ENCODE measurements at regions not wholly inside any gene's neighbourhood (a gene's known extent, or its start where the extent isn't known, plus 50 kb on each side); places are given as distances from the start of the nearest gene placed in this dataset.
"Not testable (repeated sequence)": the region's sequence is repeated elsewhere in the genome, so short reads cannot be mapped to it uniquely, and the experiment has no call there.

- DNase-seq (ENCODE audit: low read depth), result no peak
These were observed 50.3 kb downstream of the GASK1B start for GRCh38 chr4:158122501-158122900.

DNA sequence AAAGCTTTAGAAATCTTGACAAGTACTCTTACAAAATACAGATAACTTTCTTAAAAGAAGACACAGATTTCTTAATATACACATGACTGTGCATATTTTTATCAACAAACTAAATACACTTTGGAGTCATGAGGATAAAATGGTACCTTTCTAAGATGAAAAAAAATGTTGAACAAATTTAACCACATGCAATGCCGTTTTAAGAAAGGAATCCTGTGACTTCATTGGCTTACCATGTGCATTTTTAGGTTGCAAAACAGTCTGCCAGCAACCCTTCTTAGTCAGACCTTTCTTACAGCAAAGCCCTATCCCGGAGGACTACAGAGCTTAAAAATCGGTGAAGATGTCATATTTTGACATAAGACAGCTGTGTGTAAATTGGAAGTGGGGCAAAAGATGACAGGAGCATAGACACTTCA lies 51.7 kb downstream of the GASK1B start:
- DNase-seq (ENCODE audit: low read depth), result no peak

DNA sequence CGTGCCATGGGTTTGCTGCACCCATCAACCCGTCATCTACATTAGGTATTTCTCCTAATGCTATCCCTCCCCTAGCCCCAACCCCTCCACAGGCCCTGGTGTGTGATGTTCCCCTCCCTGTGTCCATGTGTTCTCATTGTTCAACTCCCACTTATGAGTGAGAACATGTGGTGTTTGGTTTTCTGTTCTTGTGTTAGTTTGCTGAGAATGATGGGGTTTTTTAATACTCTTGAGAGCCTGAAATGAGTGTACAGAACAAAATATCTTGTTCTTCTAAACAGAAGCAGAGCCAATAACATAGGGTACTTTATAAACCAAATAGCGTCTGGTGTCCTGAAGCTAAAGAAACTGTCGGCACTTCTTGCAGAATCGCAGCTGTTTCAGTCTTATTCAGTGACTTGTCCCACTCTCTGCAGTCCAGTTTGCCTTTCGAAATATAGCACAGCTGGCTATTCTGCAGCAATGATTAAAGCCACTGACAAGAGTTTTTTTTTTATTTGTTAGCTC lies 52.1 kb downstream of the GASK1B start:
- DNase-seq (ENCODE audit: low read depth), result not testable (repeated sequence)

GRCh38 chr4:158112611-158113010 lies 60.2 kb downstream of the GASK1B start:
- no peak for DNase-seq (ENCODE audit: low read depth)

GRCh38 chr4:158111241-158111640 lies 61.6 kb downstream of the GASK1B start:
- no peak for DNase-seq (ENCODE audit: low read depth)

DNA sequence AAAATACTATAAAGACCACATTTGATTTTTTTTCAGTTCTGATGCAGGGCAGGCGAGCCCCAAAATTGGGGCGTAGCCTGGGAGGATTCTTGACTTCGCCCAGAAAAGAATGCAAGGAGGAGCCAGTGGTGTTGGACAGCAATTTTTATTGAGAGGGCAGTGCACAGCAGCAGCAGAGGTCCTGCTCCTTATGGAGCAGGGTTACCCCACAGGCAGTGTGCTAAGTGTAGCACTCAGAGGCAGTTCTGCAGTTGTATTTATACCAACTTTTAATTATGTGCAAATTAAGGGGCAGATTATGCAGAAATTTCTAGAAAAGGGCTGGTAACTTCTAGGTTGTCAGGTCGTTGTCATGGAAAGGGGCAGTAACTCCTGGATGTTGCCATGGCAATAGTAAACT lies 69.9 kb downstream of the GASK1B start:
- DNase-seq (ENCODE audit: low read depth), result no peak

DNA sequence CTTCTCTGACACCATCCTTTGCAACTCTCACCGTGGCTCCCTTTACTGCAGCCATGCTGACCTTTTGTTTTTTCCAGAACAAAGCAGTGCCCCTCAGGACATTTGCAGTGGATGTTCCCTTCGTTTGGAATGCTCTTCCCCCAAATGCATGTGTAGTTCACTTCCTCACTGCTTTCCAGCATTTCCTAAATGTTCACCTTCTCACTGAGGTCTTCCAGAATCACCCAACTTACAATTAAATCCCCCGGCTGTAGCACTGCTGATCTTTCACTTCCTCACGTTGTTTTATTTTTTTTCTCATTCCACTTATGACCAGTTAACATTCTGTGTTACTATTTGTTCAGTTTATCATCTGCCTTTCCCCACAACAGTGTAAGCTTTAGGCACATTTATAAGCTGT lies 73.1 kb downstream of the GASK1B start:
- DNase-seq (ENCODE audit: low read depth), result no peak

DNA sequence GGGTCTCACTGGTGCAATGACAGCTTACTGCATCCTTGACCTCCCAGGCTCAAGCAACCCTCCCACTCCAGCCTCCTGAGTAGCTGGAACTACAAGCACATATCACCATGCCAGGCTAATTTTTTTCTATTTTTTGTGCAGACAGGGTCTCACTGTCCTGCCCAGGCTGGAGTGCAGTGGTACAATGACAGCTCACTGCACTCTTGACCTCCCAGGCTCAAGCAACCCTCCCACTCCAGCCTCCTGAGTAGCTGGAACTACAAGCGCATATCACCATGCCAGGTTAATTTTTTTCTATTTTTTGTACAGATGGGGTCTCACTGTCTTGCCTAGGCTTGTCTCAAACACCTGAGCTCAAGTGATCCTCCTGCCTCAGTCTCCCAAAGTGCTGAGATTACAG lies 74.0 kb downstream of the GASK1B start:
- no peak for DNase-seq (ENCODE audit: low read depth)

GRCh38 chr4:158094413-158095134 lies 78.3 kb downstream of the GASK1B start:
- DNase-seq (ENCODE audit: low read depth), result no peak

DNA sequence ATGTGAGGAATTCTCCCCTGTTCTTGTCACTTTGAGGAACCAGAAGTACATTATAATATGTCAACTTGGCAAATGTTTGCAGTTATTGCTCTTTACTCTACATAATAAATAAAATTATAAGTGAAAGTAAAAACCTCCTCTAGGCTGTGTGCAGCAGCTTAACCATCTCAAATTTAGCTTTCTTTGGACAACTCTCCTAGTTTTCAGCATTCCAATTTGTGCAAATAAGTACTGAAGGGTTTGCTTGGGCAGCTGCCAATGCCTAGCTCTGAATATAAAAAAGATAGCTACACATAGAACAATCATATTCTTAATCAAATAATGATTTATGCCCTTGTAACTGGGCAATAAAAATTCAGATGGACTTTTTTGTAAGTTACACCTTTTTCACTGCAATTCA lies 82.5 kb downstream of the GASK1B start:
- DNase-seq (ENCODE audit: low read depth), result no peak

DNA sequence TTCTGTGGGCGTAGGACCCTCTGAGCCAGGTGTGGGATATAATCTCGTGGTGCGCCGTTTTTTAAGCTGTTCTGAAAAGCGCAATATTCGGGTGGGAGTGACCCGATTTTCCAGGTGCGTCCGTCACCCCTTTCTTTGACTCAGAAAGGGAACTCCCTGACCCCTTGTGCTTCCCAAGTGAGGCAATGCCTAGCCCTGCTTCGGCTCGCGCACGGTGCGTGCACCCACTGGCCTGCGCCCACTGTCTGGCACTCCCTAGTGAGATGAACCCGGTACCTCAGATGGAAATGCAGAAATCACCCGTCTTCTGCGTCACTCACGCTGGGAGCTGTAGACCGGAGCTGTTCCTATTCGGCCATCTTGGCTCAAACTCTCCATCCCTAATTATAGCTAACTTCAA lies 82.9 kb downstream of the GASK1B start:
- DNase-seq (ENCODE audit: low read depth), result not testable (repeated sequence)

GRCh38 chr4:158080354-158080753 lies 92.5 kb downstream of the GASK1B start:
- no peak for DNase-seq (ENCODE audit: low read depth)

DNA sequence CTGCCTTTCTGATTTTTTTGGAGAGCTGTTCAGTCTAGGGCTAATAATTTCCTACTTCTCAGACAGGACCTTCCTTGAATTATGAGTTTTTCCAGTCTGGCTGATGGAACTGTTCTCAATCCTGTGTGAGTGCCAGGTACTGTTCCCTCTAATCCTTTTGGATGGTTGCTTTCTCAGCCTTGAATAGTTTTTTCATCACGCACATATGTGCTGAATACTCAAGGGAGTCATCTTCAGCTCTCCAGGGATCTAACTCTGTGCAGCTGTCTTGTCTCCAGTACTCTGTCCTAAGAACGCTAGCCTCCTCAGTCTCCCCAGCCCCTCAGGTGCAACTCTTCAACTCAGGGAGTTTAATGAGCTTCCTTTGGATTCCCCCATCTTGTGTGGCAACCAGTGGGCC lies 93.2 kb downstream of the GASK1B start:
- DNase-seq (ENCODE audit: low read depth), result no peak

DNA sequence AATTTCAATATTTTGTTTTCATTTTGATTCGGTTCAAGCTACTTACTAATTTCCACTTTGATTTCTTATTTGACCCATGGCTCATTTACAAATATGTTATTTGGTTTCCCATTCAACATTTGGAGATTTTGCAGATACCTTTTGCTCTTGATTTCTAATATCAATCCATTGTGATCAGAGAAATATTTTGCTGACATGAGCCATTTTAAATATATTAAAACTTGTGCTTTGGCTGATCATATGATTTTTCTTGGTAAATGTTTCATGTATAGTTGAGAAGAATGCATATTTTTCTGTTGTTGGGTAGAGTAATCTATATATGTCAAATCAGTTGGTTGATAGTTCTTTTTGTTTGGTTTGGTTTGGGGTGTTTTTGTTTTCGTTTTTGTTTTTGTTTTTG lies 95.0 kb downstream of the GASK1B start:
- no peak for DNase-seq (ENCODE audit: low read depth)

DNA sequence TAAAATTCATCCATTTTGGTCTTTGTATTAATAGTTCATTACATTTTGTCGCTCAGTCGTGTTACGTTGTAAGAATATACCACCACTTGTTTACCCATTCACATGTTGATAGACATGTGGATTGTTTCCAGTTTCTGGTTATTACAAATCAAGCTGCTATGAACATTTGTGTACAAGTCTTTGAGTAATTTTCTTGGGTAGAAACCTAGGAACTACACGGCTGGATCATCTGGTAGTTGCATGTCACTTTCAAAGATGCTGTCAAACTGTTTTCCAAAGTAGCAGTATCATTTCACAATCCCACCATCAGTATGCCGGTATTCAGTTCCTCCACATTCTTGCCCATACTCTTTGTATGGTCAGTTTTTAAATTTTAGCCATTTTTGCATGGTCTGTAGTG lies 98.0 kb downstream of the GASK1B start:
- DNase-seq (ENCODE audit: low read depth), result no peak

- no peak for DNase-seq (ENCODE audit: low read depth)
These were observed 100.9 kb downstream of the GASK1B start for GRCh38 chr4:158071931-158072330.

- no peak for DNase-seq (ENCODE audit: low read depth)
These were observed 104.8 kb downstream of the GASK1B start for GRCh38 chr4:158068068-158068467.

- no peak for DNase-seq (ENCODE audit: low read depth)
These were observed 105.2 kb downstream of the GASK1B start for GRCh38 chr4:158067646-158068045.

GRCh38 chr4:158065603-158066002 lies 107.2 kb downstream of the GASK1B start:
- no peak for DNase-seq (ENCODE audit: low read depth)

- no peak for DNase-seq (ENCODE audit: low read depth)
These were observed 107.6 kb downstream of the GASK1B start for GRCh38 chr4:158065176-158065575.

DNA sequence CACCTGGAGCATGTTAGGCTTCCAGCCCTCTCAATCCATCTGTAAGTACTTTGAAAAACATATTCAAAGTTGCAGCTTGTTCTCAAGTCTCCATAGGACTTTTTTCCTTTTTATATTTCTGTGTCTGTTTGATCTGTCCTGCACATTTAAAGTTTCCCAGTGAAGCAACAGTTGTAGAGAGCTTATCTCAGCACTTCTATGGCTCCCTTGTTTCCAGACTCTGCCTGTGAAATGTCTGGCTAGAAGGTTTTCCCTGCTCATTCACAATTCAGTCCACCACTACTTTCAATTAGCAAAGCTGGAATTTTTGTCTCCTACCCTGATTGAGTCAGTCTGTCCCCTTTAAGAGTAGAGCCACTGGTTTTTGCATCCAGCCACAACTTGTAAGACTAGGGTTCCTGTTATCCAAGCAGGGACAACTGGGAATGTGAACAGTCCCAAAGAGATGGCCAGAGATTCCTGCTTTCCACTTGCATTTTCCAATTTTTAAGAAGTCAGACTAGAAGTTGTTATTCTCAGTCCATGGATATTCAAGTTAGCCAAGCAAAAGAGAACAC lies 116.1 kb downstream of the GASK1B start:
- no peak for DNase-seq (ENCODE audit: low read depth)

DNA sequence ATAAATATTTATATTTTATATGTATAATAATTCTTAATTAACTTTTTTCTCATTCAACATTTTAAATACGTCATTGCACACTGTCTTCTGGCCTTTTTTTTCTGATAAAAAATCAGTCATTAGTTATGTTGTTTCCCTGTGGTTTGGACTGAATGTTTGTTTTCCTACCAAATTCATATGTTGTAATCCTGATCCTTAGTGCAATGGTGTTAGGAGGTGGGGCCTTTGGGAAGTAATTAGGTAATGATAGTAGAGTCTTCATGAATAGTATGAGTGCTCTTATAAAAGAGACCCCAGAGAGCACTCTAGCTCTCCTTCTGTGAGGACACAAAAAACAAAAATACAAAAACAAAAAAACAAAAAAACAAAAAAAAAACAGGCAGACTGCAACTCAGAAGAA lies 117.2 kb downstream of the GASK1B start:
- no peak for DNase-seq (ENCODE audit: low read depth)

GRCh38 chr4:158053801-158054200 lies 119.0 kb downstream of the GASK1B start:
- DNase-seq (ENCODE audit: low read depth), result no peak

- DNase-seq (ENCODE audit: low read depth), result no peak
These were observed 119.7 kb downstream of the GASK1B start for GRCh38 chr4:158053086-158053485.

Measured in stimulated activated CD8-positive, alpha-beta memory T cell treated with anti-CD3 and anti-CD28 coated beads, Interleukin-4, amount 100 ng/mL, for 24 hours (primary cell).